Choroid plexus epithelial cell (primary cell): ENCODE measurements at regions not wholly inside any gene's neighbourhood (a gene's known extent, or its start where the extent isn't known, plus 50 kb on each side); places are given as distances from the start of the nearest gene placed in this dataset.
"Not testable (repeated sequence)": the region's sequence is repeated elsewhere in the genome, so short reads cannot be mapped to it uniquely, and the experiment has no call there.

ENCODE experiments used
- DNase-seq: peaks from one replicate; pipeline ENCODE4 v3.0.0-alpha.2; 2010; ENCODE audit warnings: low read depth
- H3K4me3 ChIP-seq: 2 replicates; pipeline ENCODE4 v1.5.1; 2011; ENCODE audit warnings: low read depth, mild to moderate bottlenecking, control low read depth, low read length, moderate library complexity
- CTCF ChIP-seq: conservative IDR thresholded peaks from 2 replicates; pipeline ENCODE4 v1.5.1; 2011; ENCODE audit warnings: low read depth, mild to moderate bottlenecking, control low read depth, inconsistent platforms, low read length, moderate library complexity

GRCh38 chr11:33952805-33953204 lies 60.9 kb upstream of the LMO2 start:
- no peak overlapping the region for H3K4me3 ChIP-seq
- no peak for TF ChIP-seq CTCF

DNA sequence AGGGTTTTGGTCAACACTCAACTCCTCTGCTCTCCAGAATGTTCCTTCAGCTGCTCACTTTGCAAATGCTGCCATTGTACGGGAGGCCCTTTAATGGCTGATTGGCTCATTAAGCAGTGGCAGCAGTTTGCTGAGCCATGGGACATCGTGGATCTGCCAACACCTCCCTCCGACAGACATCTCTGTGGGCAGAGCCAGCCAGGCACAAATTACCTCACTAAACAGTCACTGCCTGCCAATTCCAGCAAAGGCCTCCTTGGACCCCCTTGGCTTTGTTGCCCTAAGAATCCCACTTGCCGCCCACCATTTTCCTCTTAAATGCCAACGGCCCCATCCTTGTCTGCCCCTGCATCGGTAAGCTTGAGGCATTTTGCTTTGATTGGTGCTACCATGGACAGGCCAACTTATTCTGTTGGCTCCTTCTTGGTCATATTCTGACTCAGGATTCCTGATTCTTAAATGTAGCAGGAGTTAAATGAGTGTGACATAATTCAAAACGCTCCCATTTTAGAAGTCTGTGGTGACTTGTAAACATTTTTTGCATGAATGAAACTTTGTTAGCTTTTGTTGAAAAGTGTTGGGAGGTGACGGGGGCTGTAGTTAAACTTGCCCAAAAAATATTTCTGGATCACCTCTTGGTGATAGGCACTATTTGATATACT lies 57.5 kb upstream of the LMO2 start:
- no peak overlapping the region for H3K4me3 ChIP-seq
- no peak for TF ChIP-seq CTCF
- DNase-seq = no peak

More at GRCh38 chr11:33952805-33953204, 60.9 kb upstream of the LMO2 start:
- DNase-seq = no peak

DNA sequence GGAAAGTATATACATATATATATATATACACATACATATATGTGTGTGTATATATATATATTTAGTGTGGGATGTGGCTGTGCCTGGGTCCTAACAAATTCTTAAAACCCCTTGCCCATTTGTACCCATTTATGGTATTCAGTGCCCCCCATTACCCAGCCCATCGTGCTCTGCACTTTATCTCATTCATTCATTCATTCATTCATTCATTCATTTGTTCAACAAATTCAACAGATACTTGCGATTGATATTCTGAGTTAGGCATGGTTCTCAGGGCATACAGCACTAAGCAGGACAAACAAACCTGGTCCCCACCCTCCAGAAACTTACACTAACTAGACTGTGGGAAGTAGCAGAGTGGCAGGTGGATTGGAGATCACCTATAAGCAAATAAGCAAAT lies 56.6 kb upstream of the LMO2 start:
- DNase-seq = no peak
- no peak overlapping the region for H3K4me3 ChIP-seq
- TF ChIP-seq CTCF = no peak

DNA sequence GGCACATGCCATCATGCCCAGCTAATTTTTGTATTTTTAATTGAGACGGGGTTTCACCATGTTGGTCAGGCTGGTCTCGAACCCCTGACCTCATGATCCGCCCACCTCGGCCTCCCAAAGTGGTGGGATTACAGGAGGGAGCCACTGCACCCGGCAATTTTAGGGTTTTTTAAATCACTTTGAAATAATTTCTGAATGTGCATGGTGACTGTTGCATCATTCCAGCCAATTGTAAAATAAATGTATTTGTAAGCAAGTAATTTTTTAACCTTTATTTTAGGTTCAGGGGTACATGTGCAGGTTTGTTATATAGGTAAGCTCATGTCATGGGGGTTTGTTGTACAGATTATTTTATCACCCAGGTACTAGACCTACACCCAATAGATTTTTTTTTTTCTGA lies 56.0 kb upstream of the LMO2 start:
- DNase-seq, H3K4me3 ChIP-seq: not testable (repeated sequence)

DNA sequence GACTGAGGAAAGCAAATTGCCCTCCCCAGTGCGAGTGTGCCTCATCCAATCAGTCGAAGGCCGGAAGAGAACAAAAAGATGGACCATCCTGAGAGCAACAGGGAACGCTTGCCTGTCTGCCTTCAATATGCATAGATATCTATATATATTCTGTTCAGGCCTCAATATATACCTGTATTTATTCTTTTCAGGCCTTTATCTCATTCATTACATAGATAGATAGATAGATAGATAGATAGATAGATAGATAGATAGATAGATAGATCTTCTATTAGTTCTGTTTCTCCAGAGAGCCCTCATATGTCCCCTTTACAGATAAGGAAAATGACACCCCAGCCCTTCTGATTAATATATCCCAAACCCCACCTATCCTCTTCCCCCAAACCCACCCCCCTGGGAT lies 55.1 kb upstream of the LMO2 start:
- no peak for TF ChIP-seq CTCF
- DNase-seq = no peak

DNA sequence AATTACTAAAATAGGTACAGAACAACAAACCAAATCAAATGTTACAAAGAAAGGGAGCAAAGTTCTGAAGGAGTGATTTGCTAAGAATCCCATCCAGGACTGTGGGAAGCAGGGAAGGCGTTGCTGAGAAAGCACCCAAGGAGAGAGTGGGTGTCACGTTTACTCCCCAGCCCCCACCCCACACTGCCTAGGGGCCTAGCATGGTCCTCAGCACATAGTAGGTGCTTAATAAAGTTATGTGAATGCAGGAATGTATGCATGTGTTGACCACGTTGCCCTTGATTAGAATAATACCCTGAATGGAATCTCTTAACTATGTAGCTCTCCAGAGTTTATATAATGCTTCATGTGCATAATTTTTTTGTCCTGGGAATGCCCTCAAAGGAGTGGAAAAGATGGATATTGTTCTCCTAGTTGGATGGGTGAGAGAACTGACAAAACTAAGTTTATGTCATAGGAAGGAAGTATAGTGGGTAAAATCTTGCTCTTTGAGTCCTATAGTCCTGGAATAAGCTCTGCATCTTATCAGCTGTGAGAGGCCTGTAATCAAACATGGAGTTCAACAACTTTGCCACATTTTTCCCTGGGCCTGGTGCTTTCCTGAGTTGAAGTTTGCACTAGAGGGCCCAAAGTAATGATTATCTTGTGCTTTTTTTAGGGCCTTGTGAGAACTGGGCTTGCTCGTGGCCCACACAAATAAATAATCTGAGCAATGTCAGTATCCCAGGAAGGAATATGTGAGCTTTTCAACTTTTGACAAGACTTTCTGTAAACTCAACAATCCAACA lies 53.8 kb upstream of the LMO2 start:
- no peak for DNase-seq
- no peak overlapping the region for H3K4me3 ChIP-seq
- no peak for TF ChIP-seq CTCF

More for the DNA sequence above, 55.1 kb upstream of the LMO2 start:
- no peak overlapping the region for H3K4me3 ChIP-seq

DNA sequence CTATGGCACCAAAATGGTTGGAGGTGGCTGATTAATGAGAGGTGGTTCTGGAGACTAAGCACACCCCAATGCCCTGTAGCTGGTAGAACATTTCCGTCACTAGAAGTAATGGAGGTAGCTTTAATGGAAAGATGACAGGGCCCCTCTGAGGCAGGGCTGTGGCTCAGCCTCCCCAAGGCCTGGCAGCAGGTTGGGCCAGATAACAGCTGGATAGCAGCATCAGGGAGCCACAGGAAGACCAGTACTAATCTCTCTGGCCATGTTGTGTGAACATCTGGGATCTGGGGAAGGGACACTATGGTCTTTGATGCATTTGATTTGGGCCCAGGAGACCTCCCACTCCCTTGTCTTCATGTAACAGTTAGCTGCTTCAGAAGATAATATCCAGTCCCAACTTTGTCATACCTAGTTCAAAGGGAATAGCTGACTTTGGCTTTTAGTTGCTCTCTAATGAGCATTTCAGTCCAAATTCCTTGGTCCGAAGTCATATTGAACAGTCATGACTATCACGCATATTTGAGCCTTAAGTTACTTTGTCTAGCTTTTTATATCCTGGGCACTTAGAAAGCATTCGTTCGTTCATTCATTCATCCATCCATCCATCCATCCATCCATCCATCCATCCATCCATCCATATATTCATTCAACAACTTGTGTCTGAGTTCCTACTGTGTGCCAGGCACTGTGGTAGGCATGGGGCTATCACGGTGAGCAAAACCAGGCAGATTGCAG lies 53.0 kb upstream of the LMO2 start:
- no peak for TF ChIP-seq CTCF
- no peak overlapping the region for H3K4me3 ChIP-seq
- DNase-seq = no peak
